ENCODE measurements at regions not wholly inside any gene's neighbourhood (a gene's known extent, or its start where the extent isn't known, plus 50 kb on each side); places are given as distances from the start of the nearest gene placed in this dataset.

GRCh38 chr6:4397307-4397706 lies 261.9 kb upstream of the ECI2 start:
- H3K27me3 ChIP-seq (ENCODE audit: control insufficient read depth, insufficient read depth, low read length), result no peaks in the 10 kb centered on the region
- no peaks in the 10 kb centered on the region for H3K36me3 Mint-ChIP-seq
- ATAC-seq, result no peak
- H3K4me3 ChIP-seq (ENCODE audit: low read length), result no peak overlapping the region
- H3K27ac ChIP-seq (ENCODE audit: low read length), result no peak overlapping the region
- no peaks in the 10 kb centered on the region for H3K4me1 Mint-ChIP-seq
- no peak for DNase-seq
- no peaks in the 10 kb centered on the region for H3K9me3 ChIP-seq (ENCODE audit: control insufficient read depth, insufficient read depth, low read length)
- WGBS (ENCODE audit: insufficient coverage), result 81% methylated on average over 5 of the region's 5 CpGs
- TF ChIP-seq CTCF (IDR thresholded peaks at IDR 0.05), result no peak
- no peaks in the 10 kb centered on the region for H3K36me3 ChIP-seq (ENCODE audit: control insufficient read depth, insufficient read depth, low read length)
- no peak overlapping the region for H3K4me3 Mint-ChIP-seq
- intact Hi-C loops (cut with micrococcal nuclease), result no loop called here
- no peak overlapping the region for H3K27ac Mint-ChIP-seq
- peaks cover 16 to 41% of the 10 kb centered on the region in 2 donors for H3K27me3 Mint-ChIP-seq (ENCODE audit: low read depth in 2 of 2)
- H3K4me1 ChIP-seq (ENCODE audit: control insufficient read depth, insufficient read depth, low read length), result no peaks in the 10 kb centered on the region
- no peaks in the 10 kb centered on the region for H3K9me3 Mint-ChIP-seq

- Mint-ChIP-seq H3K27me3 (ENCODE audit: low read depth in 2 of 2) (peaks cover 14 to 34% of the 10 kb centered on the region in 2 donors), H3K27ac (no peak overlapping the region), H3K4me3 (no peak overlapping the region), H3K4me1 (no peaks in the 10 kb centered on the region), H3K36me3 (no peaks in the 10 kb centered on the region), H3K9me3 (no peaks in the 10 kb centered on the region)
- Histone ChIP-seq H3K27me3 (ENCODE audit: control insufficient read depth, insufficient read depth, low read length) (no peaks in the 10 kb centered on the region), H3K4me3 (ENCODE audit: low read length) (no peak overlapping the region), H3K36me3 (ENCODE audit: control insufficient read depth, insufficient read depth, low read length) (no peaks in the 10 kb centered on the region), H3K9me3 (ENCODE audit: control insufficient read depth, insufficient read depth, low read length) (no peaks in the 10 kb centered on the region), H3K4me1 (ENCODE audit: control insufficient read depth, insufficient read depth, low read length) (no peaks in the 10 kb centered on the region), H3K27ac (ENCODE audit: low read length) (no peak overlapping the region)
- DNase-seq, result no peak
- intact Hi-C loops (cut with micrococcal nuclease), result no loop called here
- no peak for TF ChIP-seq CTCF (IDR thresholded peaks at IDR 0.05)
- ATAC-seq, result no peak
- WGBS (ENCODE audit: insufficient coverage), result no CpG with 5 or more reads among the region's 2 CpGs
Observed at GRCh38 chr6:4396044-4396443, 260.7 kb upstream of the ECI2 start.

- Mint-ChIP-seq H3K36me3 (no peaks in the 10 kb centered on the region), H3K27me3 (ENCODE audit: low read depth in 2 of 2) (peaks cover 13 to 31% of the 10 kb centered on the region in 2 donors), H3K4me1 (no peaks in the 10 kb centered on the region), H3K9me3 (no peaks in the 10 kb centered on the region), H3K27ac (no peak overlapping the region), H3K4me3 (no peak overlapping the region)
- no peaks in the 10 kb centered on the region for H3K27me3 ChIP-seq (ENCODE audit: control insufficient read depth, insufficient read depth, low read length)
- intact Hi-C loops (cut with micrococcal nuclease), result no loop called here
- no peaks in the 10 kb centered on the region for H3K9me3 ChIP-seq (ENCODE audit: control insufficient read depth, insufficient read depth, low read length)
- H3K4me3 ChIP-seq (ENCODE audit: low read length), result no peak overlapping the region
- no peak for DNase-seq
- no peaks in the 10 kb centered on the region for H3K4me1 ChIP-seq (ENCODE audit: control insufficient read depth, insufficient read depth, low read length)
- no peak for TF ChIP-seq CTCF (IDR thresholded peaks at IDR 0.05)
- no peak for ATAC-seq
- WGBS (ENCODE audit: insufficient coverage), result no CpG with 5 or more reads among the region's 1 CpG
- no peak overlapping the region for H3K27ac ChIP-seq (ENCODE audit: low read length)
- H3K36me3 ChIP-seq (ENCODE audit: control insufficient read depth, insufficient read depth, low read length), result no peaks in the 10 kb centered on the region
Observed at GRCh38 chr6:4395386-4395785, 260.0 kb upstream of the ECI2 start.

- H3K4me3 ChIP-seq (ENCODE audit: low read length), result no peak overlapping the region
- Mint-ChIP-seq H3K36me3 (no peaks in the 10 kb centered on the region), H3K9me3 (no peaks in the 10 kb centered on the region), H3K27ac (no peak overlapping the region), H3K27me3 (ENCODE audit: low read depth in 2 of 2) (peaks cover 13 to 25% of the 10 kb centered on the region in 2 donors), H3K4me1 (no peaks in the 10 kb centered on the region), H3K4me3 (no peak overlapping the region)
- DNase-seq (no peak), ATAC-seq (no peak)
- intact Hi-C loops (cut with micrococcal nuclease), result no loop called here
- H3K4me1 ChIP-seq (ENCODE audit: control insufficient read depth, insufficient read depth, low read length), result no peaks in the 10 kb centered on the region
- no peaks in the 10 kb centered on the region for H3K9me3 ChIP-seq (ENCODE audit: control insufficient read depth, insufficient read depth, low read length)
- no peaks in the 10 kb centered on the region for H3K36me3 ChIP-seq (ENCODE audit: control insufficient read depth, insufficient read depth, low read length)
- no peaks in the 10 kb centered on the region for H3K27me3 ChIP-seq (ENCODE audit: control insufficient read depth, insufficient read depth, low read length)
- H3K27ac ChIP-seq (ENCODE audit: low read length), result no peak overlapping the region
- TF ChIP-seq CTCF (IDR thresholded peaks at IDR 0.05), result no peak
- 74% methylated on average over 2 of the region's 4 CpGs for WGBS (ENCODE audit: insufficient coverage)
Observed at GRCh38 chr6:4394786-4395185, 259.4 kb upstream of the ECI2 start.
